ENCODE measurements at regions not wholly inside any gene's neighbourhood (a gene's known extent, or its start where the extent isn't known, plus 50 kb on each side); places are given as distances from the start of the nearest gene placed in this dataset.

DNA sequence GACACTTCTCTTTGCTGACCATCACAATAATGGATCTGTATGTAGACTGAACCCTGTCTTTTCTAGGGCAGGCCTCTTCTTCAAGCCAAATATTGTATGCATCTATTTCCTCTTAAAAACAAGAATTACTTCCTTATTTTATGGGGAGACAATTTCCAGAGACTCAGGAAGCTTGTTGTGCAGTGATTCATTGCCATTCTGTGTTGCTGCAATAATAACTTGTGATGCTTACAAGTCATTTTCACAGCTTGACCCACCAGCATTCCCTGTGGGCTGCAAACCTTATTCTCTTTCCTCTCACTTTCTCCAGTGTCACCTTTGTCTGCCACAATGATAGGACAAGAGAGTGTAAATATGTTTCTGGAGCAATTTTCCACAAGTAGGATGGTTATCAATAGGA is 276.7 kb upstream of the SGO1 start:
- H3K9me3 ChIP-seq (ENCODE audit: low read depth, low read length, poor library complexity, severe bottlenecking), result peaks cover 12% of the 10 kb centered on the region
- ChIA-PET CTCF (no interaction called here), POLR2A (ENCODE audit: low non-redundant PET) (no interaction called here)
- no peak for DNase-seq (ENCODE audit: low spot score)
- no peak for TF ChIP-seq EZH2 (IDR thresholded peaks at IDR 0.05; ENCODE audit: borderline replicate concordance, low read depth, low read length, poor library complexity, severe bottlenecking)
- TF ChIP-seq, protein P1, sequence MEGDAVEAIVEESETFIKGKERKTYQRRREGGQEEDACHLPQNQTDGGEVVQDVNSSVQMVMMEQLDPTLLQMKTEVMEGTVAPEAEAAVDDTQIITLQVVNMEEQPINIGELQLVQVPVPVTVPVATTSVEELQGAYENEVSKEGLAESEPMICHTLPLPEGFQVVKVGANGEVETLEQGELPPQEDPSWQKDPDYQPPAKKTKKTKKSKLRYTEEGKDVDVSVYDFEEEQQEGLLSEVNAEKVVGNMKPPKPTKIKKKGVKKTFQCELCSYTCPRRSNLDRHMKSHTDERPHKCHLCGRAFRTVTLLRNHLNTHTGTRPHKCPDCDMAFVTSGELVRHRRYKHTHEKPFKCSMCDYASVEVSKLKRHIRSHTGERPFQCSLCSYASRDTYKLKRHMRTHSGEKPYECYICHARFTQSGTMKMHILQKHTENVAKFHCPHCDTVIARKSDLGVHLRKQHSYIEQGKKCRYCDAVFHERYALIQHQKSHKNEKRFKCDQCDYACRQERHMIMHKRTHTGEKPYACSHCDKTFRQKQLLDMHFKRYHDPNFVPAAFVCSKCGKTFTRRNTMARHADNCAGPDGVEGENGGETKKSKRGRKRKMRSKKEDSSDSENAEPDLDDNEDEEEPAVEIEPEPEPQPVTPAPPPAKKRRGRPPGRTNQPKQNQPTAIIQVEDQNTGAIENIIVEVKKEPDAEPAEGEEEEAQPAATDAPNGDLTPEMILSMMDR (conservative IDR thresholded peaks at IDR 0.05; ENCODE audit: low read depth, low read length), result no peak
- BruUV-seq (replicated peaks), result no TSS peak
- intact Hi-C loops (cut with micrococcal nuclease; ENCODE audit: unreplicated experiment), result no loop called here
- no peak overlapping the region for H3K4me3 ChIP-seq (ENCODE audit: low read depth, low read length, poor library complexity, severe bottlenecking)
- H3K4me1 ChIP-seq (ENCODE audit: insufficient read depth, low read length, poor library complexity, severe bottlenecking), result no peaks in the 10 kb centered on the region
- no peaks in the 10 kb centered on the region for H3K27me3 ChIP-seq (replicated peaks; ENCODE audit: insufficient read depth, low read depth, low read length, poor library complexity)
- H3K27ac ChIP-seq (ENCODE audit: low read depth, low read length, poor library complexity, severe bottlenecking), result no peak overlapping the region
- H3K36me3 ChIP-seq (ENCODE audit: insufficient read depth, low read length, poor library complexity, severe bottlenecking), result no peaks in the 10 kb centered on the region

DNA sequence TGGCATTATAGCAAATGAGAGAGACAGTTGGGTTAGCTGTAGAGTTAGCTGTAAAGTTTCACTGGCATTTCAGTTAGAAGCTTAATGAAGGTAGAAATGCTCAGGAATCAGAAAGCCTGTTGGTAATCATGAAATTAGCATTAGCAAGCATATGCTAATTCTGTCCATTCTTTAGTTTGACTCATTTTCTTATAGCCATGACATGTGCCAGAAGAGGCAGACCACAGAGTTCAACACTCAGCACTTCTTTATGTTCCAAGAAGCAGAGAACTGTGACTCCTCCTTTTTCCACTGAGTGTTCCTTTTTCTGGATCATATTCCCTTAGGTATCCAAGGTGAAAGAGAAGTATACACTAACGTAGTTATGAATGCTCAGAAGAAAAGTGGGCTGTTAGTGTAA is 276.2 kb upstream of the SGO1 start:
- POLR2A ChIA-PET (ENCODE audit: low non-redundant PET), result no interaction called here

GRCh38 chr3:20458994-20459716 is 273.1 kb upstream of the SGO1 start:
- no peak overlapping the region for H3K4me3 ChIP-seq (ENCODE audit: low read depth, low read length, poor library complexity, severe bottlenecking)
- no peak for DNase-seq (ENCODE audit: low spot score)
- H3K4me1 ChIP-seq (ENCODE audit: insufficient read depth, low read length, poor library complexity, severe bottlenecking), result no peaks in the 10 kb centered on the region
- ChIA-PET POLR2A (ENCODE audit: low non-redundant PET) (no interaction called here), CTCF (no interaction called here)
- H3K36me3 ChIP-seq (ENCODE audit: insufficient read depth, low read length, poor library complexity, severe bottlenecking), result no peaks in the 10 kb centered on the region
- peaks cover 12% of the 10 kb centered on the region for H3K9me3 ChIP-seq (ENCODE audit: low read depth, low read length, poor library complexity, severe bottlenecking)
- no peaks in the 10 kb centered on the region for H3K27me3 ChIP-seq (replicated peaks; ENCODE audit: insufficient read depth, low read depth, low read length, poor library complexity)
- no TSS peak for BruUV-seq (replicated peaks)
- H3K27ac ChIP-seq (ENCODE audit: low read depth, low read length, poor library complexity, severe bottlenecking), result no peak overlapping the region
- TF ChIP-seq EZH2 (IDR thresholded peaks at IDR 0.05; ENCODE audit: borderline replicate concordance, low read depth, low read length, poor library complexity, severe bottlenecking), result no peak
- TF ChIP-seq, protein P1 (conservative IDR thresholded peaks at IDR 0.05; ENCODE audit: low read depth, low read length), result no peak
- intact Hi-C loops (cut with micrococcal nuclease; ENCODE audit: unreplicated experiment), result no loop called here

More for the DNA sequence above, 276.2 kb upstream of the SGO1 start:
- no peak for DNase-seq (ENCODE audit: low spot score)
- intact Hi-C loops (cut with micrococcal nuclease; ENCODE audit: unreplicated experiment), result no loop called here
- H3K4me3 ChIP-seq (ENCODE audit: low read depth, low read length, poor library complexity, severe bottlenecking), result no peak overlapping the region
- peaks cover 12% of the 10 kb centered on the region for H3K9me3 ChIP-seq (ENCODE audit: low read depth, low read length, poor library complexity, severe bottlenecking)
- CTCF ChIA-PET, result no interaction called here
- TF ChIP-seq, protein P1 (conservative IDR thresholded peaks at IDR 0.05; ENCODE audit: low read depth, low read length), result no peak
- no peak for TF ChIP-seq EZH2 (IDR thresholded peaks at IDR 0.05; ENCODE audit: borderline replicate concordance, low read depth, low read length, poor library complexity, severe bottlenecking)
- no TSS peak for BruUV-seq (replicated peaks)
- H3K27me3 ChIP-seq (replicated peaks; ENCODE audit: insufficient read depth, low read depth, low read length, poor library complexity), result no peaks in the 10 kb centered on the region
- H3K36me3 ChIP-seq (ENCODE audit: insufficient read depth, low read length, poor library complexity, severe bottlenecking), result no peaks in the 10 kb centered on the region
- H3K4me1 ChIP-seq (ENCODE audit: insufficient read depth, low read length, poor library complexity, severe bottlenecking), result no peaks in the 10 kb centered on the region
- no peak overlapping the region for H3K27ac ChIP-seq (ENCODE audit: low read depth, low read length, poor library complexity, severe bottlenecking)

Measured in A673 (cell line).